ENCODE measurements at regions not wholly inside any gene's neighbourhood (a gene's known extent, or its start where the extent isn't known, plus 50 kb on each side); places are given as distances from the start of the nearest gene placed in this dataset.

GRCh38 chr9:31912636-31913035 is 471.8 kb upstream of the ACO1 start:
- TF ChIP-seq POLR2A (IDR thresholded peaks at IDR 0.05) = no peak
- TF ChIP-seq CTCF (IDR thresholded peaks at IDR 0.05) = no peak
- no peak for TF ChIP-seq EP300 (IDR thresholded peaks at IDR 0.05)

Data from sigmoid colon (tissue), 4 donors.